Activated CD4-positive, alpha-beta T cell treated with anti-CD3 and anti-CD28 coated beads, Interleukin-2, amount 50 U/mL, for 16 hours (primary cell): ENCODE measurements at regions not wholly inside any gene's neighbourhood (a gene's known extent, or its start where the extent isn't known, plus 50 kb on each side); places are given as distances from the start of the nearest gene placed in this dataset.

Experiments used
- DNase-seq: peaks from one replicate; pipeline ENCODE4 v3.0.0-alpha.2; 2020

- no peak for DNase-seq
Measured at GRCh38 chr1:232893481-232894313, 56.7 kb upstream of the NTPCR start.

GRCh38 chr1:232894436-232894835 lies 56.0 kb upstream of the NTPCR start:
- no peak for DNase-seq

GRCh38 chr1:232897949-232898465 lies 52.4 kb upstream of the NTPCR start:
- DNase-seq = no peak

- DNase-seq = no peak
Measured at GRCh38 chr1:232899268-232899667, 51.1 kb upstream of the NTPCR start.

- DNase-seq = no peak
Measured at GRCh38 chr1:232899839-232900238, 50.6 kb upstream of the NTPCR start.
